GM23248 (cell line): ENCODE measurements at regions not wholly inside any gene's neighbourhood (a gene's known extent, or its start where the extent isn't known, plus 50 kb on each side); places are given as distances from the start of the nearest gene placed in this dataset.

Source experiments
- EZH2 ChIP-seq: fragments of 200-600 bp; sonication (generic); IDR thresholded peaks from 2 replicates; pipeline ENCODE4 v1.6.1; 2018; ENCODE audit warnings: antibody characterized with exemption, mild to moderate bottlenecking; ENCODE audit not compliant: insufficient read depth, poor library complexity, severe bottlenecking
- EZH2phosphoT487 ChIP-seq: fragments of 200-600 bp; sonication (generic); IDR thresholded peaks from 2 replicates; pipeline ENCODE4 v1.6.1; 2018; ENCODE audit warnings: antibody characterized with exemption, moderate library complexity, mild to moderate bottlenecking, low read depth; ENCODE audit not compliant: insufficient read depth

DNA sequence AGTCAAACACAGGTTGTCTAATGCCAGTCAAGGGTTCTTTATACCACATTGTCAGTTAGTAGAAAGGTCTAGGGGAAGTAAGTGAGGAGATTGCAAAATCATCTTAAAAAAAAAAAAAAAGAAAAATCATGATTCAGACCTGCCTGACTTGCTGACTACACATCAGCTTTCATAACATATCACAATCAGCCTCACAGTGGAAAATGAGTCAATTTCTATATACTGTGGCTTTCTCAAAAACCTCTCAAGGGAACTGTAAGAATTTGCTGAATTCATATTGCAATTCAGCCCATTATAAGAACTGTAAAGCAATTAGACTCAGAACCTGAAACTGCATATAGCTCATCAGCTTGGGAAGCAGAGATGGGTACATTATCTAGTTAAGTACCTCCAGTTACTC is 75.3 kb upstream of the GPC6 start:
- TF ChIP-seq EZH2 (no peak), EZH2phosphoT487 (no peak)
